H1 (cell line): ENCODE measurements at regions not wholly inside any gene's neighbourhood (a gene's known extent, or its start where the extent isn't known, plus 50 kb on each side); places are given as distances from the start of the nearest gene placed in this dataset.

ENCODE experiments used
- CTCF ChIA-PET: fragments of 300-600 bp; sonication (Branson Sonifier 250); formaldehyde crosslinking; loops from one replicate; lab custom pipeline; 2021; ENCODE audit not compliant: partially characterized antibody; lab: Charles Lee
- POLR2A ChIA-PET: fragments of 300-600 bp; sonication (Branson Sonifier 250); formaldehyde crosslinking; loops from one replicate; lab custom pipeline; 2021; ENCODE audit warnings: inconsistent platforms; ENCODE audit not compliant: partially characterized antibody; lab: Charles Lee
- DNase-seq, 2 experiments: peaks; one replicate each; pipeline versions ENCODE4 v3.0.0 to v3.0.0-alpha.2; 2010 to 2022; ENCODE audit warnings: low spot score in 2 of 2, low read depth in 1 of 2, mixed read lengths in 1 of 2
- FAIRE-seq: peaks from 2 replicates; lab custom pipeline; 2011; peaks lifted over from hg19 to GRCh38; lab: Jason Lieb, UNC
- H2AFZ ChIP-seq: 2 replicates; pipeline ENCODE4 v1.8.1; 2012; ENCODE audit warnings: low read length, inconsistent platforms
- H2AK5ac ChIP-seq: 2 replicates; pipeline ENCODE4 v1.6.1; 2013; ENCODE audit warnings: low read depth, low read length
- H2BK120ac ChIP-seq: replicated peaks from 2 replicates; pipeline ENCODE3; 2013; ENCODE audit warnings: low read depth, low read length, inconsistent platforms
- H2BK12ac ChIP-seq: 2 replicates; pipeline ENCODE4 v1.6.1; 2013; ENCODE audit warnings: low read depth, low read length
- H2BK15ac ChIP-seq: 2 replicates; pipeline ENCODE4 v1.6.1; 2013; ENCODE audit warnings: low read length
- H2BK20ac ChIP-seq: 2 replicates; pipeline ENCODE4 v1.6.1; 2013; ENCODE audit warnings: low read length
- H2BK5ac ChIP-seq: 2 replicates; pipeline ENCODE4 v1.6.1; 2013; ENCODE audit warnings: low read depth, low read length
- H3K14ac ChIP-seq: 2 replicates; pipeline ENCODE4 v1.6.1; 2013; ENCODE audit warnings: inconsistent platforms; ENCODE audit not compliant: insufficient read length
- H3K18ac ChIP-seq: 2 replicates; pipeline ENCODE4 v1.6.1; 2013; ENCODE audit warnings: low read length; ENCODE audit errors: extremely low read depth
- H3K23ac ChIP-seq: 2 replicates; pipeline ENCODE4 v1.6.1; 2013; ENCODE audit warnings: inconsistent platforms; ENCODE audit not compliant: insufficient read length
- H3K23me2 ChIP-seq: 2 replicates; pipeline ENCODE4 v1.6.1; 2013; ENCODE audit warnings: low read depth, low read length
- H3K27ac ChIP-seq: 2 replicates; pipeline ENCODE4 v1.6.1; 2011; ENCODE audit warnings: low read depth, low read length, inconsistent platforms
- H3K27me3 ChIP-seq, 4 experiments: replicated peaks in 1 of 4; 1 replicate in 1 of 4; 2 replicates in 3 of 4; pipeline versions ENCODE4 v1.6.1 to v1.8.1; 2011 to 2013; ENCODE audit warnings: low read length in 3 of 4, mild to moderate bottlenecking in 3 of 4, inconsistent platforms in 2 of 4, mixed read lengths in 2 of 4, moderate library complexity in 1 of 4; ENCODE audit not compliant: control insufficient read depth in 3 of 4, insufficient read depth in 3 of 4; ENCODE audit errors: extremely low read depth in 1 of 4
- H3K36me3 ChIP-seq, 4 experiments: 2 replicates each; pipeline versions ENCODE4 v1.6.1 to v1.8.1; 2011 to 2013; ENCODE audit warnings: mild to moderate bottlenecking in 4 of 4, low read length in 3 of 4, moderate library complexity in 2 of 4, control low read depth in 1 of 4, inconsistent platforms in 1 of 4; ENCODE audit not compliant: insufficient read depth in 4 of 4, control insufficient read depth in 2 of 4
- H3K4ac ChIP-seq: replicated peaks from 2 replicates; pipeline ENCODE3; 2013; ENCODE audit warnings: low read length, low read depth, mixed read lengths, inconsistent platforms; ENCODE audit not compliant: insufficient read length
- H3K4me1 ChIP-seq, 4 experiments: replicated peaks in 1 of 4; 1 replicate in 1 of 4; 2 replicates in 3 of 4; pipeline versions ENCODE4 v1.6.1 to v1.8.1; 2011 to 2013; ENCODE audit warnings: low read length in 3 of 4, inconsistent platforms in 2 of 4, mixed read lengths in 1 of 4; ENCODE audit not compliant: insufficient read depth in 4 of 4, control insufficient read depth in 3 of 4
- H3K4me2 ChIP-seq, 2 experiments: 2 replicates each; pipeline versions ENCODE4 v1.6.1 to v1.8.1; 2011 to 2013; ENCODE audit warnings: low read depth in 2 of 2, low read length in 2 of 2, control low read depth in 1 of 2, inconsistent platforms in 1 of 2, mild to moderate bottlenecking in 1 of 2; ENCODE audit not compliant: insufficient read depth in 1 of 2
- H3K4me3 ChIP-seq, 4 experiments: fragments of 200-600, 300-600 bp in 1 of 4; sonication (generic), shearing (Covaris generic), sonication (Bioruptor Twin) in 1 of 4; 2 replicates each; pipeline versions ENCODE4 v1.5.1 to v1.8.1; 2011 to 2016; ENCODE audit warnings: low read length in 4 of 4, low read depth in 3 of 4, control low read depth in 2 of 4, inconsistent platforms in 2 of 4, mild to moderate bottlenecking in 2 of 4, mixed read lengths in 1 of 4, moderate library complexity in 1 of 4; ENCODE audit not compliant: insufficient read depth in 2 of 4; ENCODE audit errors: extremely low read depth in 1 of 4
- H3K56ac ChIP-seq: replicated peaks from 2 replicates; pipeline ENCODE3; 2013; ENCODE audit warnings: low read depth, mild to moderate bottlenecking, mixed read lengths, low read length, inconsistent platforms; ENCODE audit not compliant: insufficient read length
- H3K79me1 ChIP-seq: 2 replicates; pipeline ENCODE4 v1.6.1; 2013; ENCODE audit warnings: low read depth, low read length, control low read depth
- H3K79me2 ChIP-seq, 2 experiments: 2 replicates each; pipeline versions ENCODE4 v1.6.1 to v1.8.1; 2012 to 2013; ENCODE audit warnings: low read length in 2 of 2, mild to moderate bottlenecking in 2 of 2, inconsistent platforms in 1 of 2; ENCODE audit not compliant: insufficient read depth in 2 of 2, control insufficient read depth in 1 of 2
- H3K9ac ChIP-seq, 4 experiments: replicated peaks in 1 of 4; 1 replicate in 1 of 4; 2 replicates in 3 of 4; pipeline versions ENCODE4 v1.6.1 to v1.8.1; 2011 to 2013; ENCODE audit warnings: low read depth in 3 of 4, low read length in 3 of 4, control low read depth in 2 of 4, mild to moderate bottlenecking in 2 of 4, moderate library complexity in 2 of 4, inconsistent platforms in 1 of 4; ENCODE audit errors: extremely low read depth in 1 of 4
- H3K9me3 ChIP-seq, 2 experiments: 2 replicates each; pipeline versions ENCODE4 v1.6.1 to v1.8.1; 2012 to 2013; ENCODE audit warnings: mild to moderate bottlenecking in 2 of 2, moderate library complexity in 2 of 2, control low read depth in 1 of 2, inconsistent platforms in 1 of 2, low read depth in 1 of 2, low read length in 1 of 2, mixed read lengths in 1 of 2; ENCODE audit not compliant: insufficient read depth in 2 of 2
- H4K20me1 ChIP-seq, 2 experiments: replicated peaks in 1 of 2; 2 replicates each; pipeline versions ENCODE3 to v1.8.1; 2011 to 2013; ENCODE audit warnings: inconsistent platforms in 2 of 2, low read length in 2 of 2, mild to moderate bottlenecking in 1 of 2; ENCODE audit not compliant: insufficient read depth in 2 of 2, control insufficient read depth in 1 of 2
- H4K5ac ChIP-seq: 2 replicates; pipeline ENCODE4 v1.6.1; 2013; ENCODE audit warnings: low read length, low read depth, mixed read lengths, inconsistent platforms; ENCODE audit not compliant: insufficient read length
- H4K8ac ChIP-seq: 2 replicates; pipeline ENCODE4 v1.8.0; 2013; ENCODE audit warnings: mild to moderate bottlenecking, moderate library complexity, low read length, inconsistent platforms; ENCODE audit not compliant: insufficient read depth; ENCODE audit errors: extremely low read depth
- H4K91ac ChIP-seq: replicated peaks from 2 replicates; pipeline ENCODE3; 2013; ENCODE audit warnings: low read length, mixed read lengths, inconsistent platforms; ENCODE audit not compliant: insufficient read length
- ASH2L ChIP-seq: fragments of 200-600, 300-600 bp; sonication (generic); IDR thresholded peaks from one replicate; pipeline ENCODE4 v1.7.1; 2017; ENCODE audit warnings: low read length
- ATF2 ChIP-seq: IDR thresholded peaks from 2 replicates; pipeline ENCODE4 v1.6.1; 2012; ENCODE audit warnings: low read length, inconsistent platforms
- E2F6 ChIP-seq: IDR thresholded peaks from 2 replicates; pipeline ENCODE4 v1.6.1; 2012; ENCODE audit warnings: inconsistent platforms
- EGR1 ChIP-seq: IDR thresholded peaks from 2 replicates; pipeline ENCODE4 v1.6.1; 2011; ENCODE audit warnings: low read depth, low read length, borderline replicate concordance
- JUN ChIP-seq: IDR thresholded peaks from 2 replicates; pipeline ENCODE4 v1.6.1; 2011; ENCODE audit warnings: low read depth, mild to moderate bottlenecking, improper control_type of control experiment, low read length
- MAFK ChIP-seq: IDR thresholded peaks from 2 replicates; pipeline ENCODE4 v1.6.1; 2012; ENCODE audit warnings: low read depth, mild to moderate bottlenecking, improper control_type of control experiment, low read length
- POU5F1 ChIP-seq: IDR thresholded peaks from 2 replicates; pipeline ENCODE4 v1.6.1; 2011; ENCODE audit warnings: low read depth, mild to moderate bottlenecking, low read length, moderate library complexity
- RAD21 ChIP-seq, 2 experiments: IDR thresholded peaks in 1 of 2; conservative IDR thresholded peaks in 1 of 2; 2 replicates each; pipeline ENCODE4 v1.6.1; 2011; ENCODE audit warnings: low read depth in 2 of 2, low read length in 2 of 2, improper control_type of control experiment in 1 of 2, inconsistent platforms in 1 of 2, mild to moderate bottlenecking in 1 of 2, moderate library complexity in 1 of 2
- SAP30 ChIP-seq: fragments of 300-600 bp; sonication (generic); IDR thresholded peaks from 2 replicates; pipeline ENCODE4 v1.7.1; 2012; ENCODE audit warnings: low read length, moderate library complexity, mild to moderate bottlenecking, inconsistent platforms; ENCODE audit not compliant: insufficient read depth, insufficient replicate concordance
- SP2 ChIP-seq: IDR thresholded peaks from 2 replicates; pipeline ENCODE4 v1.6.1; 2012; ENCODE audit warnings: mild to moderate bottlenecking, low read length, inconsistent platforms
- TCF12 ChIP-seq: IDR thresholded peaks from 2 replicates; pipeline ENCODE4 v1.6.1; 2011; ENCODE audit warnings: low read depth, mild to moderate bottlenecking, low read length
- TEAD4 ChIP-seq: IDR thresholded peaks from 2 replicates; pipeline ENCODE4 v1.6.1; 2012; ENCODE audit warnings: low read depth, low read length, inconsistent platforms, mixed read lengths
- USF2 ChIP-seq: IDR thresholded peaks from 2 replicates; pipeline ENCODE4 v1.6.1; 2011; ENCODE audit warnings: low read length, improper control_type of control experiment

DNA sequence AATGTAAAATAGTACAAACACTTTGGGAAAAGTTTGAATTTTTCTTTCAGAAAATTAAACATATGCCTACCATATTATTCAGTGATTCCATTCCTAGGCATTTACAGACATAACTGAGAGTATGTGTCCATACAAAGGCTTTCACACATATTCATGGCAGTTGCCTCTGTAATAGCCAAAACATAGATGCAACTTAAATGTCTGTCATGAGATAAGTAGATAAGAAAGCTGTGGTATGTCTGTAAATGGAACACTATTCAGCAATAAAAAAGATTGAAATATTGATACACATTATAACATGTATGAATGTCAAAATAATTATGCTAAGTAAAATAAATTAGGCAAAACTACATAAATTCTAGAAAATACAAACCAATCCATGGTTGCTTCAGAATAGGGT, 964.5 kb upstream of the MBL2 start:
- no peak for DNase-seq
- Histone ChIP-seq H2AFZ (no peak overlapping the region), H3K27ac (no peak overlapping the region), H3K9ac (no peak overlapping the region), H3K18ac (no peak overlapping the region), H3K4me1 (no peaks in the 10 kb centered on the region), H2BK12ac (no peak overlapping the region), H3K4me2 (no peak overlapping the region), H3K79me2 (no peaks in the 10 kb centered on the region), H2BK15ac (no peak overlapping the region), H4K91ac (no peak overlapping the region), H3K23ac (no peak overlapping the region), H3K9me3 (no peaks in the 10 kb centered on the region), H2BK5ac (no peak overlapping the region), H3K27me3 (no peaks in the 10 kb centered on the region), H3K4ac (no peak overlapping the region), H2AK5ac (no peak overlapping the region), H2BK20ac (no peak overlapping the region), H3K56ac (no peak overlapping the region), H3K23me2 (no peaks in the 10 kb centered on the region), H3K4me3 (no peak overlapping the region), H3K14ac (no peak overlapping the region), H4K8ac (no peak overlapping the region), H3K79me1 (no peaks in the 10 kb centered on the region), H4K5ac (no peak overlapping the region), H2BK120ac (no peak overlapping the region), H3K36me3 (no peaks in the 10 kb centered on the region), H4K20me1 (no peaks in the 10 kb centered on the region)
- FAIRE-seq: no peak
- ChIA-PET POLR2A (no interaction called here), CTCF (no interaction called here)
- TF ChIP-seq SAP30 (no peak), E2F6 (no peak), USF2 (no peak), ASH2L (no peak), JUN (no peak), MAFK (no peak), SP2 (no peak), TCF12 (no peak), POU5F1 (no peak), ATF2 (no peak), EGR1 (no peak), TEAD4 (no peak), RAD21 (IDR thresholded peaks at IDR 0.05 in 1 of 2, conservative IDR thresholded peaks at IDR 0.05 in 1 of 2; ENCODE audit: low read depth in 2 of 2, low read length in 2 of 2) (no peak)
